Stimulated activated CD8-positive, alpha-beta memory T cell treated with anti-CD3 and anti-CD28 coated beads, Interleukin-12 subunit alpha, Interleukin-12 subunit beta, amount 100 ng/mL, for 1 hour (primary cell): ENCODE measurements at regions not wholly inside any gene's neighbourhood (a gene's known extent, or its start where the extent isn't known, plus 50 kb on each side); places are given as distances from the start of the nearest gene placed in this dataset.

ENCODE experiments used
- DNase-seq: peaks from one replicate; pipeline ENCODE4 v3.0.0-alpha.2; 2020; ENCODE audit warnings: low read depth

DNA sequence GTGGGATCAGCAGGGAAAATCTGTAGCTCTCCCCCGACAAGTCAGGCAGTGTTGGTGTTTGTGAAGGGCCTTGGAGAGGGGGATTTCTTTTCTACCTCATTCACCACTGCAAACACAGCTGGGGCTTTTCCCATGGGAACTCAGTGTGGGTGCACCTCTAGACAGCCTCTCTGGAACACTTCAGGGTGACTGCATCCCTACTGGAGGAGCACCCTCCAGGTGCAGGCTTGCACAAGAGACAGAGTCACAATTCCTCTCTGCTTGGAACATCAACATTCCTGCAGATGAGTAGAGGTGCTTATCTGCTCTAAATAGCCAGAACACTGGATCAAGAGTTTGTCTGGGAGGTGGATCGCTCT, 72.7 kb upstream of the AKAP13 start:
- DNase-seq = no peak

DNA sequence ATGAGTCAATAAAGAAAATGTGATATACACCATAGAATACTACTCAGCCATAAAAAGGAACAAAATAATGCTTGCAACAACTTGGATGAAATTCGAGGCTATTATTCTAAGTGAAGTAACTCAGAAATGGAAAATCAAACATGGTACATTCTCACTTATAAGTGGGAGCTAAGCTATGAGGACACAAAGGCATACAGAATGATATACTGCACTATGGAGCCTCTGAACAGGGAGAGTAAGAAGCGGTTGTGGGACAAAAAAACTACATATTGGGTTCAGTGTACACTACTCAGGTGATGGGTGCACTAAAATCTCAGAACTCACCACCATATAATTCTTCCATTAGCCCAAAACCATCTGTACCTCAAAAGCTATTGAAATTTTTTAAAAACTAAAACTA, 68.8 kb upstream of the AKAP13 start:
- no peak for DNase-seq

- DNase-seq = no peak
Measured at GRCh38 chr15:85312486-85312885, 67.9 kb upstream of the AKAP13 start.

DNA sequence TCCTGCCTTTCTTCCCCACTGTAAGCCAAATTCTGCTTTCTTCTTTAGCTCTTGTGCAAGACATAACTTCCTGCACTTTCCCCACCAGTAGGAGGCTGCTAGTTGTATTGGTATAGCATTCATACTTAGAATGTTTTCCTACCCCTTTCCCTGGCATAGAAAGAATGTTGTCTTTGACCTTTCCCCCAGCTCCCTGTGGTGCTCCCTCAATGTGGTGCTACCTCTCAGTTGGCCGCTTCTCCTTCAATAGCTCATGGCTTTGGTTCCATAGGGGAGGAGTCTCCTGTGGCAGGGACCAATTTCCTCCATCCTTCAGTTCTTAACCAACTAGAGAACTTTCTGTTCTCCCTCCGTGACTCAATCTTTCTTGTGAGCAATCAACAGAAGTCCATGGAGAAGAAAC, 67.5 kb upstream of the AKAP13 start:
- no peak for DNase-seq

DNA sequence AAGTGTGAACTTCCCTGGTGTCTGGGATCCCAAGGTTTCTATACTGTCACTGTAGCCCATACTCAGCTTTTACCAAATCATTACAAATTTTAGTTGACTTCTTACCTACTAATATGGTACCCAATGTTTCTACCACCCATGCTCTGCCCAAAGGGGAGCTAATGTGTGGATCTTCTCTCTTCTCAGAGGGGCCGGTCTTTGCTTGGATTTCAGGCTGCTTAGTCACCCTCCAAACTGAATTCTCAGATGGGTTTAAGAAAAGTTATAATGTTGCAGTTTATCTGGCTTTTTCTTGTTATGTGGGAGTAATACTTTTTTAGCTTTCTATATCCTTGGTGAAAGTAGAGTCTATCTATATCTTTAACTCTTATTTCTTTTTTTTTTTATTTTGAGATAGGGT, 67.1 kb upstream of the AKAP13 start:
- no peak for DNase-seq

DNA sequence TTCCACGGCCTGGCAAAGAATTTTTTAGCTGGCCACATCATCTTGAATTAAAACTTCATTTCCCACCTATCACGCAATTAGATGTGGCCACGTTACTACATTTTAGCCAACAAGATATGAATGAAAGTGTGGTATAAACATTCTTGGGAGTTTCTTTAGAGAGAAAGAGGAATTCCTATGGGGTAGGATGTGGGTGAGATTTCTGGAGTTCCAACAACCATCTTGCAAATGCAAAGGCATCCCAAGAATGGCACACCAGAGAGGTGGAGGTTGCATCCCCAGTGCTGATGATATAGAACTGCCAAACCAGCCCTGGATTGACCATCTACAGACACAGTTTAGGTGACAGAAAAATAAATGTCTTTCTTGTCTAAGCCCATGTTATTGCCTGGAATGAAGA, 66.3 kb upstream of the AKAP13 start:
- no peak for DNase-seq

DNA sequence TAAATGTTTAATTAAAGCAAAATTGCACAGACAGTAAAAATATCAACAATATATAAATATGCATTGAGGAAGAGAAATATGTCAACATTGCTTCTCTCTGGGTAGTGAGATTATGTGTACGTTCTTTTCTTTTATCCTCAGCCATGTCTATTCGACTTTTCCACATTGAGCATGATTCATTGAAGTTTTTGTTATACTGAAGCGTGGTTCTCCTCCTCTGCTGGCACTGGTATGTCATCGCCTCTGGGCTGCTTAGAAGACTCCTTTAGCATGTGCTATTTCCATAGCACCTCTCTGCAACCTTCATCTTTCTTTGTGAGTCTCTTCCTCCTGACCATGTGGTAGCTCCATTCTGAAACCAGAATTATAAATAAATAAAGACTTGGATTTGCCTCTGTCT, 65.8 kb upstream of the AKAP13 start:
- DNase-seq = no peak

DNA sequence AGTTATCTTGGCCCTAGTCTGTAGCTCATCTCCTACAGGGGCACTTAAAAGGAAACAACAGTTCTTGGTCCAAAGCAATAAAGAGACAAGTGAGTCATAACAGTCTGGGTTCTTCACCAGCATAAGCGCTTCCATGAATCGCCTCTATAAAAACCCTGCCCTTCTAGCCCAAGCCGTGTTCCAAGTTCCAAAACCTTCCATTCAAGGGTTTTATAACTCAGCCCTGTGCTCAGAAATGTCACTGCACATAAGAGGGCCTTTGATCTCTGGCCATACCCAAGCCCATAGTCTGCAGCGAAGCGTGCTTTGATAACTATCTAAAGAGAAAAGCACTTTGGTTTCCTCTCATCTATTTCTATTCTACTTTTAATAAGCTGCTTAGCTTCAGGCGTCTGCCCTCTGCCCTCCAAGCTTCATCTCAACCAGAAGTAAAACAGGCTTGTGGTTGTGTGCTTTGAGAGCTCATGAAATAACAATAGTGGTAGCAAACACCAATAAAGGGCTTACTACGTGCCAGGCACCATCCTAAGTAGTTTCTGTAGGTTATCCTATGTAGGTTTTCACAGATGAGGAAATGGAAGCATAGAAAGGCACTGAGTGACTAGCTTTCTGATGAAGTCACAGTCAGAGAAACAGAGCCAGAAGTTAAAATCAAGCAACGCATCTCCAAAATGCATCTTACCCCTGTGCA, 64.0 kb upstream of the AKAP13 start:
- DNase-seq = no peak

GRCh38 chr15:85318048-85318731, 62.2 kb upstream of the AKAP13 start:
- DNase-seq = no peak

DNA sequence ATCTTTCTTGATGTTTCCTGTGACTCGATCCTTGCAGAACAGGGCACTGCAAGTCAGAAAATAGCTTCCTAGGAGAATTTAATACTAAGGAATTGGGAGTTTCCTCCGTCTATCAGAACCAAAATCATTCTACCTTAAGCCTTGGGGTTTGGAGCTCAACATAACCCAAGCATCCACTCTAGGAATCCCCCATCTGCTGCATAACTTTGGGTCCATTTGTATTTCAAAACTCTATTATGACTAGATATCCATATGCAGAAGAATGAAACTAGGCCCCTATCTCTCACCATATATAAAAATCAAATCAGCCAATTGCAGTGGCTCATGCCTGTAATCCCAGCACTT, 61.7 kb upstream of the AKAP13 start:
- DNase-seq = no peak

GRCh38 chr15:85324202-85324601, 56.2 kb upstream of the AKAP13 start:
- DNase-seq = no peak

DNA sequence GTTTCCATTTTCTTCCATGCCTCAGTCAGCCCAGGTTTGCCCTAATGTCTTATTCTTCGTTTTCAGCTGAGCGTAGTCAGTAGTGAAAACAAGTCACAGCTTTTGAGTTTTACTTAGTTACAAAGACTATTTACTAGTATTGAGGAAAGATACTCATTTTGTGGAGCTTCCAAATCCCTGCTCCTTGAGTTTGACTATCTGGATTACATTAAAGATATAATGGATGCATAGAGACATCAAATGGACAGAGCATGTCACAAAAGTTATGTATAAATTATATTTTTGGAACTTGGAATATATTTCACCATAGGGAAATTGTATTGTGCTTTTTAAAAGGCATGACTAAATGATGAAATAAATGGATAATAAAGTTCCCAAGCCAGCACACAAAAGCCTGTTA, 54.6 kb upstream of the AKAP13 start:
- no peak for DNase-seq

- no peak for DNase-seq
Measured at GRCh38 chr15:85326291-85326690, 54.1 kb upstream of the AKAP13 start.

- no peak for DNase-seq
Measured at GRCh38 chr15:85327820-85328219, 52.6 kb upstream of the AKAP13 start.

- no peak for DNase-seq
Measured at GRCh38 chr15:85329561-85330422, 50.6 kb upstream of the AKAP13 start.
